ENCODE measurements at regions not wholly inside any gene's neighbourhood (a gene's known extent, or its start where the extent isn't known, plus 50 kb on each side); places are given as distances from the start of the nearest gene placed in this dataset.

- TF ChIP-seq CTCF (IDR thresholded peaks at IDR 0.05; ENCODE audit: insufficient read depth, low read length, poor library complexity, severe bottlenecking) (no peak), EZH2phosphoT487 (conservative IDR thresholded peaks at IDR 0.05; ENCODE audit: low read length) (no peak)
These were observed 686.5 kb upstream of the ARGLU1 start for GRCh38 chr13:107254392-107254791.

Measured in SU-DHL-6 (cell line).